RPMI8226 (cell line): ENCODE measurements at regions not wholly inside any gene's neighbourhood (a gene's known extent, or its start where the extent isn't known, plus 50 kb on each side); places are given as distances from the start of the nearest gene placed in this dataset.
A peak's percentile ranks its signal among the peaks of the same experiment; 100 is the strongest.
"Not testable (repeated sequence)": the region's sequence is repeated elsewhere in the genome, so short reads cannot be mapped to it uniquely, and the experiment has no call there.

Experiments used
- DNase-seq: peaks from one replicate; pipeline ENCODE4 v3.0.0-alpha.2; 2015

DNA sequence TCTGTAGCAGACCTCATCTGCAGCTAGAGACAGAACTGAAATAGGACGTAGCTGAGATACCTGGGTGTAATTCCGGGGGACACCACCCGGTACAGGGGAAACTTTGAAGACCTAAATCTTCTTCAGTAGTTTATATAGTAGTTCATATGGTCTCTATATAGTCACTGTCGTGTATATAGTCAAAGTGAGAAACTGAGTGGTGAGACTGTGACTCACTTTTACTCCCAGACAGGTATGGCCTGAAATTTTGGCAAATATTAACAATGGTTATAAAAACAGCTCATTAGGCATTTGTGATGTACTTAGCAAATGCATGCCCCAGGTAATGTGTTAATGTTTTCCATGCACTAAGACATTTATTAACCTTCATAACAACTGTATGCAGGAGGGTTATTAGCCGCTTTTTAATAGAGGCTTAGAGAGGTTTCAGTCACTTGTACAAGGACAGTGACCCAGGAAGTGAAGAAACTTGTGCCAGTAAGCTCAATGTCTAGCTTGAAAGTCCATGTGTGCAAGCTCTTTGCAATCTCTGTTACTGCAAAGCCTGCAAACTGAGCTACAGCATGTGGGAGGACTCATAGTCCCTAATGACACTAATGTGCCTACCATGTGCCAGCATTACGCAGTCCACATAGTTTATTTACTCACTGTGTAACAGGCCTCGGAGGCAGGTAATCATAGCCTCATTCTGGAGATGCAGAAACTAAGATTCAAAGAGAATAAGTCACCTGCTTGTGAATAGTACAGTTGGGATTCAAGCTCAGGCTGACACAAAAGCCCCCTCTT, 165.4 kb upstream of the CHD6 start:
- no peak for DNase-seq

DNA sequence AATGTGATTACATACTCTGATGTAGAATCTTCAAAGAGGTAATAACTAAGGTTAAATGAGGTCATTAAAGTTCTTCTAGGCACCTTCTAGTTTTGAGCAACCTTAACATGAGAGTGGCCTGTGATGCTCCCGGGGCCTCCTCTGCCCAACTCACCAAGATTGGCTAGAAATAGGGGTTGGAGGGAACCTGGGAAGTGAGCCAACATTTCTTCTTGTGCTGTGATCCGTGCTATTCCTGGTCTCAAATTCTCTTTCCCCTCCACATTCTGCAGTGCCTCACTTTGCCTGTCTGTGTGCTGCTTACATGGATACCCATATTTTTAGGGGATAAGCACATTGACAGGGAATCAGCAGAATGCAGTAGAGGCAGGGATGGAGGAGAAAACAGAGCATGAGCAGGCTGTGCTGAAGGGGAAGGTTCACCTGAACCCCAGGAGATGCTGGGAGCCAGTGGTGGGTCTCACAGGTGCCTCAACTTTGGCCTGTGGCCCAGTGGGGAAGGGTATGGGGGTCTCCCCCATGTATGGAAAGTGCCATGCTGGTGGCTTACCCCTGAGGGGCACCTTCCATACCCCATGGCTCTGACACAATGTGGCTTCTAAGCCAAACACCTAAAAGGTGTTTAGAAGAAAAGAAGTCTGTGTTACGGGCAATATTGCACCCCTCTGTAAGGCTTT, 164.7 kb upstream of the CHD6 start:
- DNase-seq, result no peak

DNA sequence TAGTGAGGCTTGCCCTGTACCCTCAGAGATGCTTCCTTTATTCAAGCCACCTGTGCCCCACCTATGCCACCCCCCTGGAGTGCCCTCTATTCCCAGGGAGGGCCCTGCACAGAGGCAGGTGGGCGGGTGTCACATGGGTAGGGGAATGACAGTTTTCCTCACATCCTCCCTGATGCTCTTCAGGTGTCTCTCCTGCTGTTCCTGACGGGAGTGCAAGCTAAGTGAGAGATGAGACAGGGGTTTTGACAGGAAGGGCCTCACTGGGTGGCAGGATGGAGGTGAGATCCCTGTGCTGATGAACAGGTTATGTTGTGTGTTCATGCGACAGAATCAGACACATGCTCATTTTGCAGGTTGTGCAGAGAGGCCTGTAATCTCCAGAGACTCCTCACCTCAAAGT, 164.1 kb upstream of the CHD6 start:
- no peak for DNase-seq

DNA sequence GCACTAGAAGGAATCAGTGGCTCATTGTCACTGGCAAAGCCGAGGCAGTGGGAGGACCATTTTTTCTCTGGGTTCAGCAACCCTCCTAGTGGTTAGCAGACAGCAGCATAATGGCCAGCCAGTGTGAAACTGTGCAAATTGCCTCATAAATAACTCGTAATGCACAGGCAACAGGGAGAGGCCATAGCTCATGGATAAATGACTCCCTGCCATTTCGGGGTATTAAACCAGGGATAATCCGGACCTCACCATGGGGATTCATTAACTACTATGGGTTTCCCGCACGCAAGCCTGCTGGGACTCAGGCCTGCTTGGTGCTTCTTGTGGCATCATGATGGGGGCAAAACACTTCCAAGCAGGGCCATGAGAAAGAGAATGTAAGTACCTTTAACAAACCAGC, 158.2 kb upstream of the CHD6 start:
- DNase-seq, result no peak

DNA sequence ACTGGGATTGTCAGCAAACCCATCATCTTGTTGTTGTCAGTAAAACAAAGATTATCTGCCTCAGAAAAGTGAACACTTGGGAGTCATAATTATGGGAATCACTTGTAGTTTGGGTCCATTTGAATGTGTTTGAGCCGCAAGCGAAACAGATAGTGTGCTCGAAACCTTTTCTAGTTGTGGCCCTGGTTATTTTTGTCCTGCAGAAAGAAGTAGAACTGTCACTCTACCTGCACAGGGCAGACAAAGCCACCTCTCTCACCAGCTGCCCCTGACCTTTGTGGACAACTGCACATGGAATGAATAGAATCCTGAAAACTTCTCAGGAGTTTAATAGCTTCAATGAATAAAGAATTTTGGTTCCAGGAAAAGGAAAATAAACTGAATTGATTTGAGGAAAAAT, 156.1 kb upstream of the CHD6 start:
- DNase-seq, result no peak

DNA sequence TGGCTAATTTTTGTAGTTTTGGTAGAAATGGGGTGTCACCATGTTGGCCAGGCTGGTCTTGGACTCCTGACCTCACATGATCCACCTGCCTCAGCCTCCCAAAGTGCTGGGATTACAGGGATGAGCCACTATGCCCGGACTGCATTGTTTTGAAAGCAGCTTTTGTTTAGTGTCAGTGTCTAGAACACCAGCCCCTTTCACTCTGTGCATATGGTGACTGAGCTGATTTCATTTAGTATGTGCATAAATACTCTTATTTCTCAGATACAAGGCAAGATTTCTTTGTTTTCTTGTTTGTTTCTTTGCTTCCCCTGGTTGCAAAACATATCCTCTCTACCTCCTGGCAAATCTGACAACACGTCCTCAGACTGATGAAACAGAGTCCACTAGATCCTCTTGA, 152.8 kb upstream of the CHD6 start:
- DNase-seq, result no peak

DNA sequence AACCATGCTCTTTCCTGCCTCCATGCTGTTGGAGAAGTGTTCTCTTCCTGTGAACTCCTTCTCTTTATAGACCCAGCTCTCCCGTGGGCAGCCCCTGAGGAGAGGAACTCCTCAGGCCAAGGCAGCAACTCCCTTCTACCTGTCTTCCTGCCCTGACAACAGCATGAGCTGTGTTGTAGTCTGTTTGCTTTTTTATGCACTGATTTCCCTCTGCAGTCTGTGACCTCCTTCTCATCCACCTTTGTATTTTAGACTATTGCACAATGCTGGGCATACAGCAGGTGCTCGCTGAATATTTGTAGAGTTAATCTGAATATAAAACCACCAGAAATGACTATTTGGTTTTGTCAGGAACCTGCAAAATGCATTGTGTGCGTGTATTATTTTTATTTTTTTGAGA, 152.2 kb upstream of the CHD6 start:
- DNase-seq, result no peak

DNA sequence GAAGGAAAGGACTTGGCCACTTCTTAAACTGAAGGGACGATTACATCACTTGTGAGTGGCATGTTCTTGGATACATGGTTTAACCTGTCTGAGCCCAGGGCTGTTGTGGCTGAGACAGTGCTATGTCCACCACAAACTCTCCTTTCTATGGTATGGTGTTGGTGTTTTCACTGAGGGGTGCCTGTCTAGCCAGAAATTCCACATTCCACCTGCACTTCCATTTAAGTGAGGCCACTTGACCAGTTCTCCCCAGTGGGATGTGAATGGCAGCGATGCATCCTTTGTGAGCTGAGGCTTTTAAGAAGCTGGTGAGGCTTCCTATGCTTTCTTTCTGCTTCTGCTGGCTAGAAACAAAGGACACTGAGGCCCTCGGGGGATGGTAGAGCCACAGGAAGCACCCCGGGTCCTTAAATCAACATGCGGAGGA, 151.4 kb upstream of the CHD6 start:
- DNase-seq, result no peak

DNA sequence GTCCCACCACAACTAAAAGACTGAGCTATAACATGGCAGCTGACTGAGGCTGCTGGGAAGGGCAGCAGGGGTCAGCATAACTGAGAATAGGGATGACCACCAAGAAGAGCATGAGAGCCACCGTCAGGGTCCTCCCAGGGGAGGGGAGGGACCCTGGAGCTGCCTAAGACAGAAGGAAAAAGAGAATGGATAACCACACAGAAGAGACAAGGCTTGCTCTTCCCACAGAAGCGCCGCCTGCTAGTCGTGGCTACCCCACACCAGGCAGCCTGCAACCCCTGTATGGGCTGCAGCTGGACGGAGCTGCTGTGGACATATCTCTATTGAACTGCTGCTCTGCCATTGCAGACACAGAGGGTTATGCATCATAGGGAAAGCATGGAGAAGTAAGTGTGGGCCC, 132.0 kb upstream of the CHD6 start:
- no peak for DNase-seq

DNA sequence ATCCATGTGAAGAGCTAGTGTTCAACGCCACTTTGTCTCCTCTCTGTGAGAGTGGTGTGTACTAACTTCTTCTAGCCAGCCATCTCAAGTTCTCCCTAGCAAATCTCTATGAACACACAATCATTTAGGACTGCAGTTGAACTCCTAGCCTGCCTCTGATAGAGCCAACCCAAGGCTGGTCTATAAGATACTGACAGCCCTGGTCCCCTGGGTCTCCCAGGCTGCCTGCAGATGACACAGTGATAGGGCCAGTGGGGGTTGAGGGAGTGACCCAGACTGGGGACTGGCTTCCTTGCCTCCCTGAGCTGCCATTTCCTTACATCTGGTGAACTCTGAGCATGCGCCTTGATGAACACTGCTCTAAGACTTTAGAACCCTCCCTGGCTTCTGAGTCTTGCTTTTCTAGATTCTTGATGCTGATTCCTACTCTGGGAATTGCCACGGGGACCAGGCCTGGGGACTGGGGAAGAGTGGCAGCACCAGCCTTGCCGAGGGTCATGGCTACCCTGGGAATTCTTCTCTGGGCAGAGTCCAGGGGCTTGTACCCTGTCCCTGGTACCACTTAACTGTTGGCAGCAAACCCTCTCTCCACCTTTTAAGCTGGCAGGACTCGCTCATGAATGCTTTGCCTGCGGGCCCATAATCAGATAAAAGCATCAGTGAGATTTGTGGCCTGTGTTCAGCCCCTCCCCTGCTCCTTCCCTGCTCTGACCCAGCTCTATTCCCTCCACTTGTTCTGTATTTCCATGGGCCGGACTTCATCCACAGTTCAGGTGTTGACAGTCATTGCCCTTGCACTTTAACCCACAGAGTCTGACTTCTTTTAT, 130.8 kb upstream of the CHD6 start:
- DNase-seq, result no peak

DNA sequence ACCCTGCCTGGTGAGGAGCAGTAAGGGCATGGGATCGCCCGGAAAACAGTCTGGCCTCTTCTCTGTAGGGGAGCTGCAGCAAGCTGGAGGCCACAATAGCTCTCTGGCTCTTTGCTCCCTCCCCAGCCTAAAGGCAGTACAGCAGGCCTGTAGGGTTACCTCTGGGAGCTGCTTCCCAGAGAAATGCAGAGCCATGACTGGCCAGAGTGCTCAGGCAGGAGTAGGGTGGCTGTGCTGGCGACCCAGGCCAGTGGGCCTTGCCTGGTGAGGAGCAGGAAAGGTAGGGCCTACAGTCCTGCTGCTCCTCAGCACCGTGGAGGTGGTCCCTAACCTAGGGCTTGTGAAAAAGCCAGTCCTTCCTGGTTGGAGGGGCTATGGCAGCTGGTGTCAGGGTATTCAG, 129.9 kb upstream of the CHD6 start:
- DNase-seq, result no peak

DNA sequence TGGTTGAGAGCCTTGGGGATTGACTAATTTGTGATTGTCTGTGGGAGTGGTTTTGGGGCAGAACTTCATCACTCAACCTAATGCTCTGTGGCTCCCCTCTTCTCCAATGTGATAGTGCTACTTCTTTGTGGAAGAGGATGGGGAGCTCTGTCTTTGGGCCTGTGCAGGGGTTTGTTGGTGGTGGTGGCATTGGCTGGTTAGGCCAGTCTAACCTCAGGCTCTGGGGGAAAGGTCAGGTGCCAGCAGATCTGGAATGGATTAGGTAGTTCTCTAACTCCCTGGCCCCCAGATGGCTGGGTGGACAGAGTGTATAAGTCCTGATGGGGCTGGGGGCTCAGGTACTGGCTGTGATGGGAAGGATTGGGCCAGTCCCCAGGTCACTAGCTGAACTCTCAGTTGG, 129.0 kb upstream of the CHD6 start:
- DNase-seq, result no peak

DNA sequence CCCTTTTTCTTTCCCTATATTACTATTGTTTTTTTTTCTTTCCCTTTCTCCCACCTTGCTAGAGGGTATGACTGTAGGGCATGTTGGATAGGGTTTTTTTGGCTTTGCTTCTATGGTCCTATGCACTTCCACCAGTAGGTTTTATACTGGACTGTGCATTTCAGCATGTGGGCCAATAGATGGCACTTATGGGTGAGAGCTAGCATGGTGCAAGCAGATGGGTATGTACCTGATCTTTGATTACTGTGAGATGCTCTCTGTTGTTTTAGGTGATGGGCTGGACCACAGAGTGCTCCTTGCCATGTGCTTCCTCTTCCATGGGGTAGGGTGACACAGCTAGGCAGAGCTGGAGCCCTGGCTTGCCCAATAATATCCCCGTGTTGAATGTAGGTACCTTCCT, 128.5 kb upstream of the CHD6 start:
- DNase-seq, result no peak

DNA sequence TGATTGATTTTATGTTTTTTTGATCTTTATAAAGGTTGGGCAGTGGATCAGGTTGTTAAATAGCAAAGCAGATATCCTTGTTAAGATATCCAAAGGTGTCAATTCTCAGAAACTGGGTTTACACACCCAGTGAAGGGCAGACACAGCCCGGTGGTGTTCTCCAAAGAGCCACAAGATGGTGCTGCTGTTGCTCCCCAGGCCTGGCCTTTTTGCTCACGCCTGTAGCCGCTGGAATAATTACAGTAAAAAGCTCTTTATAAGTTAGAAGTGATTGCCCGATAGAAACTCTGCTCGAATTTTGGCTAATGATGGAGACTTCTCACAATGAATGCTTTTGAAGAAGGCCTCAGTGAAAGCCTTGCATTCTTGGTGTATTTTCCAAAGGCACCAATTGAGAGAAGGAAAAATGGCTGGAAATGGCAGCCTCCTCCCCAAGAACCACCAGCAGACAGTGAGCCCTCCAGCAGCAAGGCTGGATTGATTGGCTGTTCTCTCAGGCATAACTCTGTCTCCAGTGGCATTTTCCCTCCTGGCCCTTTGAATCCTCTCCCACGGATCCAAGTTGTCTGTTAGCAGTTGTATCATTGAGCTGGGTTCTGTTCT, 120.5 kb upstream of the CHD6 start:
- peak; percentile 57 for DNase-seq

DNA sequence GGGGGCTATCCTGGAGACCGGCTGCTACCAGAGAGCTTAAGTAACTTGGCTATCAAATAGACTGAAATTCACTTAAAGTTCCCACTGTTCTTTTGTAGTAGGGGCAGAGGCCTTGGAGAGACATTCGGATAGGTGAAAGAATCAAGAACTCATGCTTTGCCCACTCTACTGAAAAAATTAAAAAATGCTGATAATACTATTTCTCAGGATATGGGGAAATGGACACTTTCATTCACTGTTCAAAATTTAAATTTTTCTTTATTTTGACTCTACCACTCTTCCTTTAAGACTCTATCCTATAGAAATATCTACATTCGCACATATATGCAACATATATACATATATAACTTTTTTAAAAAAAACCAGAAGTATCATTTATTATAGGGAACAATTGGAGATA, 117.8 kb upstream of the CHD6 start:
- DNase-seq, result no peak

DNA sequence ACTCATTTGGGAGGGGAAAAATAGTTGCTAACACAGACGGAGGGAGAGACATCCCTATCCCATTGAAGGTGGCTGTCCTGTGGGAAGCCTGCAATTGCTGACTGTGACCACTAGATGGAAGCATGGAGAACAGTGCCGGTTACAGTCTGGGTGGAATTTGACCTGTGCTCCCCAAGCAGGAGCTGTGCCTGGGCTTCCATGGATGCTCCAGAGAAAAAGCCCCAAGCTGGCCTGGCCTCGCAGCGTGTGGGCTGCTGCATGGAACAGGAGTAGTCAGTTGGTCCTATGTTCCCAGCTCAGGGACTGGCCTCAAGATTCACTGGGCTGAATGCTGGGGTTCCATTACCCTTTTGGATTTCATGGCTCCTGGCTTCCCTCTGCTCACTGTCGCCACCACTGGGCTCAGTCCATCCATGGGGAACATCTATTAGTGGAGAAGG, 116.3 kb upstream of the CHD6 start:
- DNase-seq, result peak; percentile 44

DNA sequence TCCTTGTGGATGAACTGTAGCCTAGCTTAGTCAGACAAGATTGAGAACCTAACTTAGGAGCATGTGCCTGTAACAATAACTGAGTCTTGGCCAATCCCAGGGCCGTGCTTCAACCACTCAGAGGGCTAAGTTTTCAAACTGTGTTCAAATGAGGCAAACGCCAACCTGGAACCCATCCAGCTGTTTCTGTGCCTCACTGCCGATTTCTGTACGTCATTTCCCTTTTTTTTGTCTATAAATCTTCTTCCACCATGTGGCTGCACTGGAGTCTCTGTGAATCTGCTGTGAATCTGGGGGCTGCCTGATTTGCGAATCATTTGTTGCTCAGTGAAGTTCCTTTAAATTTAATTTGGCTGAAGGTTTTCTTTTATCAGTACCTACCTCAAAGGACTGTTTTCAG, 115.0 kb upstream of the CHD6 start:
- DNase-seq, result peak; percentile 10

DNA sequence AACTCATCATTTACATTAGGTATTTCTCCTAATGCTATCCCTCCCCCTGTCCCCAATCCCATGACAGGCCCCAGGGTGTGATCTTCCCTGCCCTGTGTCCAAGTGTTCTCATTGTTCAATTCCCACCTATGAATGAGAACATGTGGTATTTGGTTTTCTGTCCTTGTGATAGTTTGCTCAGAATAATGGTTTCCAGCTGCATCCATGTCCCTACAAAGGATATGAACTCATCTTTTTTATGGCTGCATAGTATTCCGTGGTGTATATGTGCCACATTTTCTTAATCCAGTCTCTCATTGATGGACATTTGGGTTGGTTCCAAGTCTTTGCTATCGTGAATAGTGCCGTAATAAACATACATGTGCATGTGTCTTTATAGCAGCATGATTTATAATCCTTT, 113.0 kb upstream of the CHD6 start:
- not testable (repeated sequence) for DNase-seq

DNA sequence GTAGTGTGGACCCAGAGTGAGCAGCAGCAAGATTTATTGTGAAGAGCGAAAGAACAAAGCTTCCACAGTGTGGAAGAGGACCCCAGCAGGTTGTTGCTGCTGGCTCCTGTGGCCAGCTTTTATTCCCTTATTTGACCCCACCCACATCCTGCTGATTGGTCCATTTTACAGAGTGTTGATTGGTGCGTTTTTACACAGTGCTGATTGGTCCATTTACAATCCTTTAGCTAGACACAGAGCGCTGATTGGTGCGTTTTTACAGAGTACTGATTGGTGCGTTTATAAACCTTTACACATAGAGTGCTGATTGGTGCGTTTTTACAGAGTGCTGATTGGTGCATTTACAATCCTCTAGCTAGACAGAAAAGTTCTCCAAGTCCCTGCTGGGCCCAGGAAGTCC, 109.5 kb upstream of the CHD6 start:
- DNase-seq, result not testable (repeated sequence)

DNA sequence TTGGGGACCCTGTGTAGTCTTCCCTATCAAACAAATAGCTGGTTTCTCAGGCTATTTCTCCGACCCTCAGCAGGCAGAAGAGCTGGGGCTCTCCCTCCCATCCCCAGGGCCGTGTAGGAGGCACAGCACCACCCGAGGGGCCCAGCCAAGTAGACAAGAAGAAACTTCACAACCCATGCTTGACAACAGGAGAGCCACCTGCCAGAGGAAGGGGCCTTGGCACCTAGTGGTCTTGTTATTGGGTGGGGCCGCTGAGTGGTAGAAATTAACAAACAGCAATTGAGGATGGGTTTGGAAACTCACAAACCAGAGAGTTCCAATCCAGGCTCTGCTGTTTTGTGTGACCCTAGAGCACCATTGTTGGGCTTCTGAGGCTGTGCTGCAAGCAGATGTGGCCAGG, 108.5 kb upstream of the CHD6 start:
- DNase-seq, result no peak

DNA sequence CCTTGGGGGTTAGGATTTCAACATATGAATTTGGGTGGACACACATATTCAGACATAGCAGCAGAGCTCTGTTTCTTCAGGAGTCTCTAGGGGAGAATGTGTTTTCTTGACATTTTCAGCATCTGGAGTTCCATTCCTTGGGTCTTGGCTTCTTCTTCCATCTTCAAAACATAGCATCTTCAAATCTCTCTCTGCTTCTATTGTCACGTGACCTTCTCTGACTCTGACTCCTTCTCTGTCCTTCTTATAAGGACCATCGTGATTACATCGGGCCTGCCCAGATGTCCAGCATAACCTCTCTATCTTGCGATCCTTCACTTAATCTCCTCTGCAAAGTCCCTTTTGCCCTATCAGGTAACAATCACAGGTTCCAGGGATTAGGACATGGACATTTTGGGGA, 101.0 kb upstream of the CHD6 start:
- DNase-seq, result no peak

DNA sequence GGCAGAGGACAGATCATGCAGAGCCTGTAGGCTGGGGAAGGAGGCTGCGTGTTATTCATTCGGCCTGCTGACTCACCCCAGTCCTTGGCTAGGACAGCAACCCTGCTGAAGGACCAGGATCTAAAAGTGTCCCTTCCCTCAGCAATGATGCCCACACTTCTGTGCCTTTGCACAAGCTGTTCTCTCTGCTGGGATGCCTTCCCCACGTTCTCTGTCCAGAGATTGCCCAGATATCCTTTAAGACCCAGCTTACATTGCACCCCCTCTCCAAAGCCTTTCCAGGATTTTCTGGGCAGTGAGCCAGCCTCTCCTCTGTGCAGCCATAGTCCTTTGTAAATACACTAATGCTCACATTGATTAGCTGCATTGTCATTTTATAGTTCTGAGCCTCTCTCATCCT, 99.3 kb upstream of the CHD6 start:
- no peak for DNase-seq

DNA sequence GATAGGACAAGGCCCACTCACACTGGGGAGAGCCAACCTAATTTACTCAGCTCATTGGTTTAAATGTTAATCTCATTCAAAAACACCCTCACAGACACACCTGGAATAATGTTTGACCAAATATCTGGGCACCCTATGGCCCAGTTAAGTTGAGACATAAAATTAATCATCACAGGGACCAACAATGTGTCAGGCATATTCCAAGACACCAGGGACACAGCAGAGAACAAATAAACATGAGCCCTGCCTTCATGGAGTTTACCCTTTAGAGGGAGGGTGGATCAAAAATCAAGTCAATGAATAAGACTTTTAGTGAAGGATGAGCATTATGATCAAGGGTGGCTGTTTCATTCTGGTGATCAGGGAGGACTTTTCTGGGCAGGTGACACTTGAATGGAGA, 98.7 kb upstream of the CHD6 start:
- DNase-seq, result no peak
